ENCODE measurements at regions not wholly inside any gene's neighbourhood (a gene's known extent, or its start where the extent isn't known, plus 50 kb on each side); places are given as distances from the start of the nearest gene placed in this dataset.

DNA sequence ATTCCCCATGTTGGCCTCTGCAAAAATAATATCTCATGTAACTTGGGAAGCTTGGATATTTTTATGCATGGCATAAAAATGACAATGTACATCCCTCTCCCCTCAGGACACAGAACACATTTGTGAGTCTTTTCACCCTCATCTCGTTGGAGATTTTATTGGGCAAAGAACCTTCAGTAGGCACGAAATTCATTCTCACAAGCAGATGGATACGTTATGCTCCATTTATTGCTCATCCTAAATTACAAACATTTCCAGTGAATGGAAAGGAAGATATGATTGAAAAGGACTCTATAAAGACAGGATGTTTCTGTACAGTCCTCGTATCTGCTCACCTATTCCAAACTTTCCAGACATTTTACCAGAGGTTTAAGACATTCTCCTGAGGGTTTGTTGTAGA lies 1175.8 kb downstream of the UQCRFS1 start:
- no peak overlapping the region for H3K27ac ChIP-seq (ENCODE audit: low read length)
- Mint-ChIP-seq H3K4me3 (no peak overlapping the region), H3K27me3 (no peaks in the 10 kb centered on the region), H3K4me1 (no peaks in the 10 kb centered on the region), H3K36me3 (no peaks in the 10 kb centered on the region), H3K9me3 (peaks cover 5 to 18% (median 12%) of the 10 kb centered on the region in 3 donors), H3K27ac (no peak overlapping the region)
- H3K9me3 ChIP-seq, result no peaks in the 10 kb centered on the region
- no peaks in the 10 kb centered on the region for H3K36me3 ChIP-seq (ENCODE audit: control insufficient read depth in 2 of 2, extremely low read depth in 1 of 2, insufficient read depth in 1 of 2, low read length in 1 of 2)
- ChIA-PET CTCF (no interaction called here), POLR2A (no interaction called here)
- H3K27me3 ChIP-seq (replicated peaks in 1 of 2; ENCODE audit: control insufficient read depth in 2 of 2, extremely low read depth in 1 of 2, insufficient read depth in 2 of 2, low read length in 1 of 2), result no peaks in the 10 kb centered on the region
- DNase-seq (no peak), ATAC-seq (replicated peaks in 1 of 4) (no peak)
- no peak overlapping the region for H3K4me3 ChIP-seq (ENCODE audit: control insufficient read depth in 1 of 2, extremely low read depth in 1 of 2, low read length in 1 of 2)
- 40% methylated on average over 1 of the region's 4 CpGs for WGBS (ENCODE audit: insufficient coverage)
- no peaks in the 10 kb centered on the region for H3K4me1 ChIP-seq (ENCODE audit: control insufficient read depth in 1 of 2, extremely low read depth in 1 of 2, insufficient read depth in 2 of 2, low read length in 2 of 2)

DNA sequence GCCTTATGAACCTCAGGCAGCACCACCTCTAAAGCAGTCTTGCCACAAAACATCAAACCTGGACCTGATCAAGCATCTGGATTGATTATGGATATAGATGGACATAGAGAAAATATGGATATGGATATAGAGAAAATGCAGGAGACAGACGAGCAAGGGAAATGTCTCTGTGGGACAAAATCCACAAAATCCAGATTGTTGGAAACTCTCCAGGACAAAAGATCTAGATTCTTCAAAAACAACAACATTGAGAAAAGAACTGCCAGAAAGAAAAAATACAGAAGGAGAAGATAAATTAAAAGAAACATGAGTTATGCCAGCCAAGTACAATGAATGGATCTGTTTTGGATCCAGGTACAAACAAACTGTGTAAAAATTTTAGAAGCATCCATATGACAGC lies 1176.5 kb downstream of the UQCRFS1 start:
- no peak for ATAC-seq (replicated peaks in 1 of 4)
- WGBS (ENCODE audit: insufficient coverage), result no CpG with 5 or more reads among the region's 1 CpG
- ChIA-PET CTCF (no interaction called here), POLR2A (no interaction called here)
- Mint-ChIP-seq H3K4me3 (no peak overlapping the region), H3K27ac (no peak overlapping the region), H3K27me3 (no peaks in the 10 kb centered on the region), H3K9me3 (peaks cover 8 to 16% (median 11%) of the 10 kb centered on the region in 3 donors), H3K36me3 (no peaks in the 10 kb centered on the region), H3K4me1 (no peaks in the 10 kb centered on the region)
- no peaks in the 10 kb centered on the region for H3K9me3 ChIP-seq
- H3K4me1 ChIP-seq (ENCODE audit: control insufficient read depth in 1 of 2, extremely low read depth in 1 of 2, insufficient read depth in 2 of 2, low read length in 2 of 2), result no peaks in the 10 kb centered on the region
- H3K27ac ChIP-seq (ENCODE audit: low read length), result no peak overlapping the region
- H3K36me3 ChIP-seq (ENCODE audit: control insufficient read depth in 2 of 2, extremely low read depth in 1 of 2, insufficient read depth in 1 of 2, low read length in 1 of 2), result no peaks in the 10 kb centered on the region
- no peak overlapping the region for H3K4me3 ChIP-seq (ENCODE audit: control insufficient read depth in 1 of 2, extremely low read depth in 1 of 2, low read length in 1 of 2)
- no peaks in the 10 kb centered on the region for H3K27me3 ChIP-seq (replicated peaks in 1 of 2; ENCODE audit: control insufficient read depth in 2 of 2, extremely low read depth in 1 of 2, insufficient read depth in 2 of 2, low read length in 1 of 2)
- no peak for DNase-seq

DNA sequence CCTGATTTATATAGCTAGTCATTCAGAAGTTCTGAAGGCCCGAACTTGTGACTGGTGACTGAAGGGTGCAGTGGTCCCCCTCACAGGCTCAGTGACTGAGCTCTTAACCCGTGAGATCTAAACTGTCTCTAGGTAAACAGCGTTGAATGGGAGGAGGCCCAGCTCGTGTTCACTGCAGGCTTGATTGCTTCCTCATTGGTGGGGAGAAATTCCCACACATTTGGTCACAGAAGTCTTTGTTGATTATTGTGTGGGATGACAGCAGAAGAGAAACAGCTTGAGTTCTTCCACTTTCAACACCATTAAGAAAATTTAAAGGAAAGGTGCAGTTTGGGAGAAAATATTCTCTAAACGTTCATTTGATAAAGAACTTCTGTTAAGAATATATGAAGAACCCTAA lies 1178.0 kb downstream of the UQCRFS1 start:
- Mint-ChIP-seq H3K9me3 (peaks cover 8 to 15% (median 13%) of the 10 kb centered on the region in 3 donors), H3K36me3 (no peaks in the 10 kb centered on the region), H3K4me3 (no peak overlapping the region), H3K27me3 (no peaks in the 10 kb centered on the region), H3K4me1 (no peaks in the 10 kb centered on the region), H3K27ac (no peak overlapping the region)
- ATAC-seq (replicated peaks in 1 of 4), result no peak
- WGBS (ENCODE audit: insufficient coverage), result 64% methylated on average over 1 of the region's 5 CpGs
- DNase-seq, result no peak
- Histone ChIP-seq H3K9me3 (no peaks in the 10 kb centered on the region), H3K36me3 (ENCODE audit: control insufficient read depth in 2 of 2, extremely low read depth in 1 of 2, insufficient read depth in 1 of 2, low read length in 1 of 2) (no peaks in the 10 kb centered on the region), H3K27ac (ENCODE audit: low read length) (no peak overlapping the region), H3K4me1 (ENCODE audit: control insufficient read depth in 1 of 2, extremely low read depth in 1 of 2, insufficient read depth in 2 of 2, low read length in 2 of 2) (no peaks in the 10 kb centered on the region), H3K27me3 (replicated peaks in 1 of 2; ENCODE audit: control insufficient read depth in 2 of 2, extremely low read depth in 1 of 2, insufficient read depth in 2 of 2, low read length in 1 of 2) (no peaks in the 10 kb centered on the region), H3K4me3 (ENCODE audit: control insufficient read depth in 1 of 2, extremely low read depth in 1 of 2, low read length in 1 of 2) (no peak overlapping the region)
- CTCF ChIA-PET, result no interaction called here
- POLR2A ChIA-PET, result no interaction called here

DNA sequence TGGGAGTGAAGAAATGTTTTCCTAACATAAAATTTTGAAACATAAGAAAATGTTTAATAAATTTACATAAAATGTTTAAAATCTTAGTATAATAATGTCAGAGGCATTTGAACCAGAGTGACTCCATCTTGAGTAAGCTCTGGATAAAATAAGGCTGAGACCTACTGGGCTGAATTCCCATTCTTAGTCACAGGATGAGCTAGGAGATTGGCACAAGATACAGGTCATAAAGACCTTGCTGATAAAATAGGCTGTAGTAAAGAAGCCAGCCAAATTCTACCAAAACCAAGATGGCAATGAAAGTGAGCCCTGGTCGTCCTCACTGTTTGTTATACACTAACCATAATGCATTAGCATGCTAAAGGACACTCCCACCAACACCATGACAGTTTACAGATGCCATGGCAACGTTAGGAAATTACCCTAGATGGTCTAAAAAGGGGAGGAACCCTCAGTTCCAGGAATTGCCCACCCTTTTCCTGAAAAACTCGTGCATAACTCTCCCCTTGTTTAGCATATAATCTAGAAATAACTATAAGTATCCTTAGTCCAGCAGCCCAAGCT lies 1184.0 kb downstream of the UQCRFS1 start:
- no peak for ATAC-seq (replicated peaks in 1 of 4)
- no peaks in the 10 kb centered on the region for H3K36me3 Mint-ChIP-seq
- no peak overlapping the region for H3K27ac ChIP-seq (ENCODE audit: low read length)
- no peak overlapping the region for H3K4me3 Mint-ChIP-seq
- H3K4me3 ChIP-seq (ENCODE audit: control insufficient read depth in 1 of 2, extremely low read depth in 1 of 2, low read length in 1 of 2), result no peak overlapping the region
- no peaks in the 10 kb centered on the region for H3K4me1 ChIP-seq (ENCODE audit: control insufficient read depth in 1 of 2, extremely low read depth in 1 of 2, insufficient read depth in 2 of 2, low read length in 2 of 2)
- H3K27ac Mint-ChIP-seq, result no peak overlapping the region
- DNase-seq, result no peak
- no peaks in the 10 kb centered on the region for H3K9me3 ChIP-seq
- H3K4me1 Mint-ChIP-seq, result no peaks in the 10 kb centered on the region
- ChIA-PET CTCF (no interaction called here), POLR2A (no interaction called here)
- H3K27me3 Mint-ChIP-seq, result no peaks in the 10 kb centered on the region
- H3K9me3 Mint-ChIP-seq, result peaks cover 8 to 18% (median 9%) of the 10 kb centered on the region in 3 donors
- no peaks in the 10 kb centered on the region for H3K27me3 ChIP-seq (replicated peaks in 1 of 2; ENCODE audit: control insufficient read depth in 2 of 2, extremely low read depth in 1 of 2, insufficient read depth in 2 of 2, low read length in 1 of 2)
- H3K36me3 ChIP-seq (ENCODE audit: control insufficient read depth in 2 of 2, extremely low read depth in 1 of 2, insufficient read depth in 1 of 2, low read length in 1 of 2), result no peaks in the 10 kb centered on the region
- WGBS (ENCODE audit: insufficient coverage), result no CpG with 5 or more reads among the region's 3 CpGs

DNA sequence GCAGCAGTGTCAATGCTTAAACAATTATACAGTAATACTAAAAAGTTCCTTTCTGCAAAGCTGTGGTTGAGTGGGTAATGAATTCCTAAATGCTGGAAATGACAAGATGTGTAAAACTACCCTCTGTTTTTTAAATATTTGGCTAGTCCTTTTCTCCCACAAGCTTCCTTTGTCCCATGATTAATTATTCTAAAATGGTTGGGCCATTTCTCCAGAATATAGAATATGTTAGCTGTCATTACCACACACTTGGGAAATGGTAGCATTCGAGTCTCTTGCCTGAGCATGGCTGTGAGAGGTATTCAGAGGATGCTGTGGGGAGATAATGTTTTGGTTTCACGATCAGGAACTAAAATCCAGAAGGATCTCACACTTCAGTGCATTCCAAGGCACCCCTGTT lies 1185.8 kb downstream of the UQCRFS1 start:
- H3K9me3 Mint-ChIP-seq, result peaks cover 3 to 10% (median 7%) of the 10 kb centered on the region in 3 donors
- no peaks in the 10 kb centered on the region for H3K4me1 Mint-ChIP-seq
- no peaks in the 10 kb centered on the region for H3K27me3 Mint-ChIP-seq
- ATAC-seq (replicated peaks in 1 of 4), result no peak
- DNase-seq, result no peak
- no peaks in the 10 kb centered on the region for H3K36me3 ChIP-seq (ENCODE audit: control insufficient read depth in 2 of 2, extremely low read depth in 1 of 2, insufficient read depth in 1 of 2, low read length in 1 of 2)
- no peak overlapping the region for H3K27ac Mint-ChIP-seq
- H3K27ac ChIP-seq (ENCODE audit: low read length), result no peak overlapping the region
- H3K36me3 Mint-ChIP-seq, result no peaks in the 10 kb centered on the region
- no peaks in the 10 kb centered on the region for H3K27me3 ChIP-seq (replicated peaks in 1 of 2; ENCODE audit: control insufficient read depth in 2 of 2, extremely low read depth in 1 of 2, insufficient read depth in 2 of 2, low read length in 1 of 2)
- no CpG with 5 or more reads among the region's 2 CpGs for WGBS (ENCODE audit: insufficient coverage)
- ChIA-PET POLR2A (no interaction called here), CTCF (no interaction called here)
- H3K4me3 ChIP-seq (ENCODE audit: control insufficient read depth in 1 of 2, extremely low read depth in 1 of 2, low read length in 1 of 2), result no peak overlapping the region
- no peaks in the 10 kb centered on the region for H3K4me1 ChIP-seq (ENCODE audit: control insufficient read depth in 1 of 2, extremely low read depth in 1 of 2, insufficient read depth in 2 of 2, low read length in 2 of 2)
- H3K9me3 ChIP-seq, result no peaks in the 10 kb centered on the region
- H3K4me3 Mint-ChIP-seq, result no peak overlapping the region

DNA sequence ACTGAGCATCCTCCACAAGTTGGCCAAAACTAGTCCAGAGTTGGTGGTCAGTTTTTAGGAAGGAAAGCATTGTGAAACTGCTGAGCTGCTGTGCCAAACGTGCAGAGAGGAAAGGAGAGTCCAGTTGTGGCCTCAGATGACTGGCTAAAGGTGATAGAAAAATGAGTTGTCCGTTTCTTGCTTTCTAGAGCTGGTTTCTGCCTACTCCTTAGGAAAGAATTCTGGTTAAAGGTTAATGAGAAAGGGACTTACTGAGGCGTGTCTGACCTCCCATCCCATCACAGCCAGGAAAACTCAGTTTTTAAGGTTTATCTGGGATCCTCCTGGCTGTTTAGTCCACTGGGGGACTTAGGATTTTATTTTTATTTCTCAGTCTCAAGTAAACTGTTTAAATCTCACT lies 1186.3 kb downstream of the UQCRFS1 start:
- Histone ChIP-seq H3K9me3 (no peaks in the 10 kb centered on the region), H3K4me1 (ENCODE audit: control insufficient read depth in 1 of 2, extremely low read depth in 1 of 2, insufficient read depth in 2 of 2, low read length in 2 of 2) (no peaks in the 10 kb centered on the region), H3K27me3 (replicated peaks in 1 of 2; ENCODE audit: control insufficient read depth in 2 of 2, extremely low read depth in 1 of 2, insufficient read depth in 2 of 2, low read length in 1 of 2) (no peaks in the 10 kb centered on the region), H3K36me3 (ENCODE audit: control insufficient read depth in 2 of 2, extremely low read depth in 1 of 2, insufficient read depth in 1 of 2, low read length in 1 of 2) (no peaks in the 10 kb centered on the region), H3K27ac (ENCODE audit: low read length) (no peak overlapping the region), H3K4me3 (ENCODE audit: control insufficient read depth in 1 of 2, extremely low read depth in 1 of 2, low read length in 1 of 2) (no peak overlapping the region)
- DNase-seq, result no peak
- Mint-ChIP-seq H3K27me3 (no peaks in the 10 kb centered on the region), H3K9me3 (peaks cover 0 to 8% (median 5%) of the 10 kb centered on the region in 3 donors), H3K4me3 (no peak overlapping the region), H3K27ac (no peak overlapping the region), H3K4me1 (no peaks in the 10 kb centered on the region), H3K36me3 (no peaks in the 10 kb centered on the region)
- WGBS (ENCODE audit: insufficient coverage), result 11% methylated on average over 1 of the region's 3 CpGs
- ChIA-PET CTCF (no interaction called here), POLR2A (no interaction called here)
- ATAC-seq (replicated peaks in 1 of 4), result no peak

DNA sequence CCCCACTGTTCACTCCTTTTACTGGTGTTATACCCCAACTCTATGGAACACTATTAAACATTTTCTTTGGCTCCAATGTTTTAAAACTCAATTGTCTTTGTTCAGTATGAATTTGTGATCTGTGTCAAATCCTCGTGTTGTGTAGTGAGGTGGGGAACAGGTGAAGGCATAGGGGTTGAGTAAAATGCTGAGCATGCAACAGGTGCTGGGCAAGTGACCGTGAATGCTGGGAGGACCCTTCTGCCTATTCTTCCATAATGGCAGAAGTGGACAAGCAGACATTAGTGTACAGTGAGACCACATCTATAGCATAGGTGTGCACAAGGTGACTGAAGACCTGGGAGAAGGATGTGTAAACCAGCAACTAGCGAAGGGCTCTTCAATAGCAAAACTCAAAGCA lies 1188.0 kb downstream of the UQCRFS1 start:
- Mint-ChIP-seq H3K4me1 (no peaks in the 10 kb centered on the region), H3K36me3 (no peaks in the 10 kb centered on the region), H3K27me3 (no peaks in the 10 kb centered on the region), H3K4me3 (no peak overlapping the region), H3K27ac (no peak overlapping the region), H3K9me3 (peaks cover 0 to 6% (median 3%) of the 10 kb centered on the region in 3 donors)
- ChIA-PET CTCF (no interaction called here), POLR2A (no interaction called here)
- 70% methylated on average over 1 of the region's 3 CpGs for WGBS (ENCODE audit: insufficient coverage)
- no peaks in the 10 kb centered on the region for H3K27me3 ChIP-seq (replicated peaks in 1 of 2; ENCODE audit: control insufficient read depth in 2 of 2, extremely low read depth in 1 of 2, insufficient read depth in 2 of 2, low read length in 1 of 2)
- ATAC-seq (replicated peaks in 1 of 4) (no peak), DNase-seq (no peak)
- no peak overlapping the region for H3K27ac ChIP-seq (ENCODE audit: low read length)
- no peaks in the 10 kb centered on the region for H3K36me3 ChIP-seq (ENCODE audit: control insufficient read depth in 2 of 2, extremely low read depth in 1 of 2, insufficient read depth in 1 of 2, low read length in 1 of 2)
- H3K4me3 ChIP-seq (ENCODE audit: control insufficient read depth in 1 of 2, extremely low read depth in 1 of 2, low read length in 1 of 2), result no peak overlapping the region
- H3K9me3 ChIP-seq, result no peaks in the 10 kb centered on the region
- H3K4me1 ChIP-seq (ENCODE audit: control insufficient read depth in 1 of 2, extremely low read depth in 1 of 2, insufficient read depth in 2 of 2, low read length in 2 of 2), result no peaks in the 10 kb centered on the region
